Effector CD4-positive, alpha-beta T cell (primary cell): ENCODE measurements at regions not wholly inside any gene's neighbourhood (a gene's known extent, or its start where the extent isn't known, plus 50 kb on each side); places are given as distances from the start of the nearest gene placed in this dataset.

Experiments used
- DNase-seq: peaks from one replicate; pipeline ENCODE4 v3.0.0-alpha.2; 2020

- no peak for DNase-seq
These were observed 352.4 kb downstream of the LTN1 start for GRCh38 chr21:28640326-28640725.

GRCh38 chr21:28639737-28640136, 352.9 kb downstream of the LTN1 start:
- no peak for DNase-seq

- no peak for DNase-seq
These were observed 355.7 kb downstream of the LTN1 start for GRCh38 chr21:28636752-28637691.

GRCh38 chr21:28635541-28635940, 357.1 kb downstream of the LTN1 start:
- DNase-seq, result no peak

- no peak for DNase-seq
These were observed 358.7 kb downstream of the LTN1 start for GRCh38 chr21:28633839-28634555.

GRCh38 chr21:28632755-28633408, 359.8 kb downstream of the LTN1 start:
- no peak for DNase-seq

GRCh38 chr21:28627691-28628090, 365.0 kb downstream of the LTN1 start:
- no peak for DNase-seq

- DNase-seq, result no peak
These were observed 365.4 kb downstream of the LTN1 start for GRCh38 chr21:28627261-28627660.

GRCh38 chr21:28624626-28625025, 368.1 kb downstream of the LTN1 start:
- no peak for DNase-seq

- DNase-seq, result no peak
These were observed 375.4 kb downstream of the LTN1 start for GRCh38 chr21:28617300-28617699.

GRCh38 chr21:28615276-28615675, 377.4 kb downstream of the LTN1 start:
- DNase-seq, result no peak

GRCh38 chr21:28614791-28615190, 377.9 kb downstream of the LTN1 start:
- DNase-seq, result no peak

- no peak for DNase-seq
These were observed 384.0 kb downstream of the LTN1 start for GRCh38 chr21:28608646-28609045.

- DNase-seq, result no peak
These were observed 385.1 kb downstream of the LTN1 start for GRCh38 chr21:28607545-28607944.

- DNase-seq, result no peak
These were observed 387.6 kb downstream of the LTN1 start for GRCh38 chr21:28604946-28605537.

GRCh38 chr21:28602546-28602945, 390.1 kb downstream of the LTN1 start:
- DNase-seq, result no peak

GRCh38 chr21:28598214-28598613, 394.5 kb downstream of the LTN1 start:
- DNase-seq, result no peak

GRCh38 chr21:28592205-28592865, 400.3 kb downstream of the LTN1 start:
- no peak for DNase-seq

- no peak for DNase-seq
These were observed 402.0 kb downstream of the LTN1 start for GRCh38 chr21:28590676-28591075.

- DNase-seq, result no peak
These were observed 402.7 kb downstream of the LTN1 start for GRCh38 chr21:28590026-28590425.

GRCh38 chr21:28588997-28589396, 403.7 kb downstream of the LTN1 start:
- DNase-seq, result no peak

GRCh38 chr21:28587748-28588147, 404.9 kb downstream of the LTN1 start:
- DNase-seq, result no peak

GRCh38 chr21:28581976-28582375, 410.7 kb downstream of the LTN1 start:
- no peak for DNase-seq
